GM12878 (cell line): ENCODE measurements at regions not wholly inside any gene's neighbourhood (a gene's known extent, or its start where the extent isn't known, plus 50 kb on each side); places are given as distances from the start of the nearest gene placed in this dataset.

ENCODE experiments used
- BACH1 ChIP-seq: fragments of 450-650 bp; IDR thresholded peaks from 2 replicates; pipeline ENCODE4 v1.6.1; 2017; ENCODE audit warnings: mild to moderate bottlenecking, borderline replicate concordance
- BCL11A ChIP-seq: IDR thresholded peaks from 2 replicates; pipeline ENCODE4 v1.6.1; 2011; ENCODE audit warnings: low read depth, low read length
- BRCA1 ChIP-seq: IDR thresholded peaks from 2 replicates; pipeline ENCODE4 v1.6.1; 2011; ENCODE audit warnings: low read depth, low read length, improper control_type of control experiment
- CBX3 ChIP-seq: fragments of 200-600 bp; sonication (generic); IDR thresholded peaks from 2 replicates; pipeline ENCODE4 v1.6.1; 2016; ENCODE audit warnings: low read depth, borderline replicate concordance
- CEBPZ ChIP-seq: fragments of 150-350 bp; IDR thresholded peaks from 2 replicates; pipeline ENCODE4 v1.6.1; 2016; ENCODE audit warnings: low read depth, low read length
- CREM ChIP-seq: IDR thresholded peaks from 2 replicates; pipeline ENCODE4 v1.6.1; 2014; ENCODE audit warnings: antibody characterized with exemption, low read depth
- DPF2 ChIP-seq: fragments of 450-650 bp; IDR thresholded peaks from 2 replicates; pipeline ENCODE4 v1.6.1; 2017; ENCODE audit warnings: mild to moderate bottlenecking
- ESRRA ChIP-seq: IDR thresholded peaks from 2 replicates; pipeline ENCODE4 v1.6.1; 2012; ENCODE audit warnings: mild to moderate bottlenecking, low read length, improper control_type of control experiment
- IRF5 ChIP-seq: fragments of 450-650 bp; IDR thresholded peaks from 2 replicates; pipeline ENCODE4 v1.6.1; 2017; ENCODE audit warnings: borderline replicate concordance
- MAX ChIP-seq: IDR thresholded peaks from 2 replicates; pipeline ENCODE4 v1.6.1; 2012; ENCODE audit warnings: low read depth, low read length, improper control_type of control experiment
- MEF2B ChIP-seq: fragments of 450-650 bp; IDR thresholded peaks from 2 replicates; pipeline ENCODE4 v1.6.1; 2018; ENCODE audit warnings: mild to moderate bottlenecking, moderate library complexity; ENCODE audit not compliant: partially characterized antibody, poor library complexity, severe bottlenecking
- MTA2 ChIP-seq: fragments of 450-650 bp; IDR thresholded peaks from 2 replicates; pipeline ENCODE4 v1.6.1; 2016; ENCODE audit warnings: low read depth, mild to moderate bottlenecking, moderate library complexity
- MXI1 ChIP-seq: fragments of 150-350 bp; IDR thresholded peaks from 2 replicates; pipeline ENCODE4 v1.6.1; 2011; ENCODE audit warnings: low read depth, mild to moderate bottlenecking, inconsistent platforms, low read length, improper control_type of control experiment
- NBN ChIP-seq: fragments of 450-650 bp; IDR thresholded peaks from 2 replicates; pipeline ENCODE4 v1.6.1; 2016
- NR2F1 ChIP-seq: fragments of 450-650 bp; conservative IDR thresholded peaks from 2 replicates; pipeline ENCODE4 v1.6.1; 2017; ENCODE audit warnings: mild to moderate bottlenecking
- PML ChIP-seq: IDR thresholded peaks from 2 replicates; pipeline ENCODE4 v1.6.1; 2012; ENCODE audit warnings: low read length, inconsistent platforms
- RCOR1 ChIP-seq: conservative IDR thresholded peaks from 2 replicates; pipeline ENCODE4 v1.6.1; 2012; ENCODE audit warnings: low read depth, low read length, improper control_type of control experiment
- RFX5 ChIP-seq: IDR thresholded peaks from 2 replicates; pipeline ENCODE4 v1.6.1; 2011; ENCODE audit warnings: low read depth, low read length, improper control_type of control experiment
- SKIL ChIP-seq: fragments of 450-650 bp; IDR thresholded peaks from 2 replicates; pipeline ENCODE4 v1.6.1; 2017; ENCODE audit warnings: mild to moderate bottlenecking, low read depth, inconsistent platforms; ENCODE audit not compliant: poor library complexity, severe bottlenecking
- SPI1 ChIP-seq: IDR thresholded peaks from 2 replicates; pipeline ENCODE4 v1.6.1; 2011; ENCODE audit warnings: low read depth, mild to moderate bottlenecking, low read length, moderate library complexity, borderline replicate concordance; ENCODE audit not compliant: insufficient read depth
- SREBF2 ChIP-seq: IDR thresholded peaks from 2 replicates; pipeline ENCODE4 v1.6.1; 2012; ENCODE audit warnings: mild to moderate bottlenecking, low read length
- TARDBP ChIP-seq: IDR thresholded peaks from 2 replicates; pipeline ENCODE4 v1.6.1; 2016; ENCODE audit warnings: borderline replicate concordance
- TCF12 ChIP-seq: IDR thresholded peaks from 2 replicates; pipeline ENCODE4 v1.6.1; 2011; ENCODE audit warnings: low read depth, mild to moderate bottlenecking, low read length

- TF ChIP-seq SKIL (peak; percentile 64), TARDBP (no peak), PML (no peak), NR2F1 (peak; percentile 52), ESRRA (no peak), CEBPZ (no peak), CREM (0 out of 2 replicates have a peak, but pooled peaks have one; percentile 23), NBN (peak; percentile 32; the same call in 1 of the 2 replicates), TCF12 (no peak), RCOR1 (no peak), SREBF2 (no peak), CBX3 (no peak), DPF2 (peak; percentile 80), MTA2 (peak; percentile 87), IRF5 (no peak), SPI1 (peak; percentile 69), BACH1 (peak; percentile 48; the same call in 1 of the 2 replicates), MEF2B (peak; percentile 79), MXI1 (peak; percentile 41; the same call in 1 of the 2 replicates), RFX5 (no peak), BRCA1 (no peak), BCL11A (peak; percentile 72; the same call in 1 of the 2 replicates), MAX (no peak)
Observed at GRCh38 chr21:19999369-20000272, 998.6 kb upstream of the NCAM2 start (continued).
